SU-DHL-6 (cell line): ENCODE measurements at regions not wholly inside any gene's neighbourhood (a gene's known extent, or its start where the extent isn't known, plus 50 kb on each side); places are given as distances from the start of the nearest gene placed in this dataset.

Source experiments
- EZH2phosphoT487 ChIP-seq: fragments of 200-600 bp; sonication (generic), shearing (Covaris generic); conservative IDR thresholded peaks from 2 replicates; pipeline ENCODE4 v1.6.1; 2018; ENCODE audit warnings: mild to moderate bottlenecking, antibody characterized with exemption, low read length, moderate library complexity, mixed read lengths
- TF ChIP-seq, protein P1 (sequence below): fragments of 200-600 bp; sonication (generic); IDR thresholded peaks from one replicate; pipeline ENCODE4 v1.5.1; 2017; ENCODE audit warnings: antibody characterized with exemption, mild to moderate bottlenecking, low read length, moderate library complexity; ENCODE audit not compliant: insufficient read depth, poor library complexity, severe bottlenecking

DNA sequence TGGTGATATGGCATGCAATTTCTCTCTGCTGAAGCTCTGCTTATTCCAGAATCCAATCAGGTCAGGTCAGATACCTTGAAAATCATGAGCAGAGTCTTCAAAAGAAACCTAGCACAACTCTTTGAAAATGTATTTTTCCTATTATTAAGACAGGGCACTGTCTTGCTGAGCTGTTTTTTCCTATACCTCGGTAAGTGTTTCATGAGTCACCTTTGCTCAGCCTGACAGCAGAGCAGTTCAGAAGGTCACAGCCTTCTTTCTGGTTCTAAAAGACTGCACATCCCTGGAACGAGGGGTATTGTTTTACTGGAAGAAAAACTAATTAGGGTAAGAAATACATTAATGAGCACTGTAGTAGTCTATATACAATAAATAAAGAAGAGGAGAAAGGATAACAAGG, 422.0 kb downstream of the SOX2 start:
- TF ChIP-seq, protein P1, sequence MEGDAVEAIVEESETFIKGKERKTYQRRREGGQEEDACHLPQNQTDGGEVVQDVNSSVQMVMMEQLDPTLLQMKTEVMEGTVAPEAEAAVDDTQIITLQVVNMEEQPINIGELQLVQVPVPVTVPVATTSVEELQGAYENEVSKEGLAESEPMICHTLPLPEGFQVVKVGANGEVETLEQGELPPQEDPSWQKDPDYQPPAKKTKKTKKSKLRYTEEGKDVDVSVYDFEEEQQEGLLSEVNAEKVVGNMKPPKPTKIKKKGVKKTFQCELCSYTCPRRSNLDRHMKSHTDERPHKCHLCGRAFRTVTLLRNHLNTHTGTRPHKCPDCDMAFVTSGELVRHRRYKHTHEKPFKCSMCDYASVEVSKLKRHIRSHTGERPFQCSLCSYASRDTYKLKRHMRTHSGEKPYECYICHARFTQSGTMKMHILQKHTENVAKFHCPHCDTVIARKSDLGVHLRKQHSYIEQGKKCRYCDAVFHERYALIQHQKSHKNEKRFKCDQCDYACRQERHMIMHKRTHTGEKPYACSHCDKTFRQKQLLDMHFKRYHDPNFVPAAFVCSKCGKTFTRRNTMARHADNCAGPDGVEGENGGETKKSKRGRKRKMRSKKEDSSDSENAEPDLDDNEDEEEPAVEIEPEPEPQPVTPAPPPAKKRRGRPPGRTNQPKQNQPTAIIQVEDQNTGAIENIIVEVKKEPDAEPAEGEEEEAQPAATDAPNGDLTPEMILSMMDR, result no peak
- TF ChIP-seq EZH2phosphoT487, result no peak
